HG03521 (cell line): ENCODE measurements at regions not wholly inside any gene's neighbourhood (a gene's known extent, or its start where the extent isn't known, plus 50 kb on each side); places are given as distances from the start of the nearest gene placed in this dataset.

ENCODE experiments used
- ATAC-seq: cut with Tn5 transposase; IDR thresholded peaks from one replicate; pipeline ENCODE4 v1.9.1; 2021; ENCODE audit warnings: mild to moderate bottlenecking, moderate library complexity; ENCODE audit not compliant: unreplicated experiment

DNA sequence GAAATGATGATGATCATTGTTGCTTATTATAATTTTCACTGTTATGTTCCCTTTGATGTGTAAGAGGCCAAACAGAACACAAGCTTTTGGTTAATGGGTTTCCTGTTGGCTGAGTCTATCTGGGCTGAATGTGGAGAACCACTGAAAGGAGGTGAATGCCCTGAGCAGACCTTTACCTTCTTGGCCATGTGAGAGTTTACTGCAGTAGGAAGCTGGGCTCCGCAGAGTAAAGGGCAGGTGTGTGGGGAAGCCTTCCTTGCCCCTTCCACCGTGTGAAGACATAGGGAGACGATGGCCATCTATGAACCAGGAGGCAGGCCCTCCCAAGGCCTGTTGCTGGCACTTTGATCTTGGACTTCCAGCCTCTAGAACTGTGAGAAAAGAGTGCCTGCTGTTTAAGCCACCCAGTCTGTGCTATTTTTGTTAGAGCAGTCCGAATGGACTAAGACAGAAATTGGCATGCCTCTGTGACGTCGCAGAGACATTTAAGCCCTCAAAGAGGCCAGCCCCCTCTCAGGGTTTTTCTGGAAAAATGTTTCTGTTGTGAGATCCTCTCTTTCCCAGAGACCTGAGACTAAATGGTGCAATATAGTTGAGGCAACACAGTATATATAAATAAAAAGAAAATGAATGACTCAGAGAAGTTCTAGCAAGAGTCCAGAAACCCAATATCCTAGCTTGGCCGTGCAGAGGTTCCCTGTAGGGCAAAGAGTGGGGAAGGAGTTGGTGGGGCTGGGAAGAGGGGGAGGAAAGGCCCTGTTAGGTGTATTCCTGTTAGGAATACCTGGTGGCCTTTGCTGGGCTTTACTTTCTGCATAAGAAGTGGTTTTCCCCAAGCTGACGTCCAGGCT lies 121.9 kb upstream of the LGALSL start:
- no peak for ATAC-seq

- ATAC-seq, result no peak
Observed at GRCh38 chr2:64336171-64336570, 117.8 kb upstream of the LGALSL start.

- ATAC-seq, result no peak
Observed at GRCh38 chr2:64337314-64337713, 116.6 kb upstream of the LGALSL start.

GRCh38 chr2:64338108-64338507 lies 115.9 kb upstream of the LGALSL start:
- ATAC-seq, result no peak

DNA sequence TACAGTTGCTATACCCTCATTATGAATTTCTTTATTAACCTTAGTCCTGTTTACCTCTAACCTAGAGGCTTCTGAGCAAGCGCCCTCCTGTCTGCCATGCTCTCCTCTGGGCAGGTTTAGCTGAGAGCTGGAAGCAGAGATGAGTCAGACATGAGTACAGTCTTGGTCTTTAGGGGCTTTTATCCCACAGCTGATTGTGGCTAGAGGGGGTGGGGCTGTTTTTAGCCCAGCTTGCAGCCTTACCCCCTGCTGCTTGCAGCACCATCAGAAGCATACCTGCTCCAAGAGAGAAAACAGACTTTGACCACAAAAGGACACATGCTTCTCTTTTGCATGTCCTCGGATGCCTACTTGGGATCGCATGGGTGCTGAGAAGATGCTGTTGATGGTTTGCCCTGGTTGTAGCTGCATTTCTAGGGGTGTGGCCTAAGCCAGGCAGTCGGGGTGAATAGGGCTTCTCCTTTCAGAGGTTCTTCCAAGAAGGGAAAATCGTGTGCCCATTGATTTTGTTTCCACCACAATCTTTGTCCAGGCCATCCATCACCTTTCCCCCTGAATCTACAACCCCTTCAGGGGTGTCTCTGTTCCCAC lies 115.0 kb upstream of the LGALSL start:
- ATAC-seq, result no peak

- ATAC-seq, result no peak
Observed at GRCh38 chr2:64341461-64341860, 112.5 kb upstream of the LGALSL start.

GRCh38 chr2:64342195-64343099 lies 111.5 kb upstream of the LGALSL start:
- ATAC-seq, result no peak

DNA sequence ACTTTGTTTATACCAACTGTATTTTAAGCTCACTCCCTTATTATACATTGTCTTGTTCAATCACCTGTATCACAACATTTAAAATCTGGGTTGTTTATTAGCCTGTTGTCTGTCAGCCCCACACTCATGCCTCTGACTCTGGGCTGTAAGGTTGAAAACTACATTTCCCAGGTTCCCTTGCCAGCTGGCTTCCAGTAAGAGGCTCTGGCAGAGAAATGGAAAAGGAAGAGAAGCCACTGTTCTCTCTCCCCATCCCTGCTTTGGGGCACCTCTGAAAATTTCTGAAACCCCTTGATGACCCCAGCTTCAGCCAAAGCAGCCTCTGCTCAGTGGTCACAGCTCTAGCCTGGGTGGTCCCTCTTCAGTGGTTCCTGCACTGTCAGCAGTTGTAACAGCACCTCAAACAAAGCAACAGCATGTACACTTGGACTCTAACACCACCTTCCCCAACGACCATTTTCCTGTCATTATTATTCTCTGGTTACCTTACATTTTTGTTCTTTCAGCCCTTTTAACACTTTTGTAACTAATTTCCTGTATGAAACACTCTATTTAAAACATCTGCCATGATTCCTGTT lies 108.9 kb upstream of the LGALSL start:
- ATAC-seq, result no peak

- ATAC-seq, result no peak
Observed at GRCh38 chr2:64345998-64346397, 108.0 kb upstream of the LGALSL start.

GRCh38 chr2:64348386-64349130 lies 105.4 kb upstream of the LGALSL start:
- ATAC-seq, result no peak

- ATAC-seq, result no peak
Observed at GRCh38 chr2:64349131-64349530, 104.8 kb upstream of the LGALSL start.

DNA sequence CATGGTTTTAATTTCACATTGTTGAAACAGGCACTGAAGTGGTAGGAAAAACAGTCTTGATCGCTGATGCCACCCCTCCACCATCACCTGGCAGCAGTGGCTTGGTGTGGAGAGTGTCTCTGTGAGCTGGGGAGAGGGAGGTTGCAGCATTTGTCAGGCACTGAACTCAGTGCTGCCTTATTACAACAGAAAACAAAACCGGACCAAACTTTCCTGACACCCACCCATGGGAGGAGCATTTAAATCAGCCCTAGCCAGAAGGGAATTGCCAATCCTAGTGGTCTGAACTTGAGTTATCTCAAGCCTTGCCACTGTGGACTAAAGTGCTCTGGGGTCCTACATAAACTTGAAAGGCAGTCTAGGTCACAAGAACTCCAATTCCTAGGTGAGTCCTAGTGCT lies 103.0 kb upstream of the LGALSL start:
- no peak for ATAC-seq

GRCh38 chr2:64352292-64352691 lies 101.7 kb upstream of the LGALSL start:
- no peak for ATAC-seq

DNA sequence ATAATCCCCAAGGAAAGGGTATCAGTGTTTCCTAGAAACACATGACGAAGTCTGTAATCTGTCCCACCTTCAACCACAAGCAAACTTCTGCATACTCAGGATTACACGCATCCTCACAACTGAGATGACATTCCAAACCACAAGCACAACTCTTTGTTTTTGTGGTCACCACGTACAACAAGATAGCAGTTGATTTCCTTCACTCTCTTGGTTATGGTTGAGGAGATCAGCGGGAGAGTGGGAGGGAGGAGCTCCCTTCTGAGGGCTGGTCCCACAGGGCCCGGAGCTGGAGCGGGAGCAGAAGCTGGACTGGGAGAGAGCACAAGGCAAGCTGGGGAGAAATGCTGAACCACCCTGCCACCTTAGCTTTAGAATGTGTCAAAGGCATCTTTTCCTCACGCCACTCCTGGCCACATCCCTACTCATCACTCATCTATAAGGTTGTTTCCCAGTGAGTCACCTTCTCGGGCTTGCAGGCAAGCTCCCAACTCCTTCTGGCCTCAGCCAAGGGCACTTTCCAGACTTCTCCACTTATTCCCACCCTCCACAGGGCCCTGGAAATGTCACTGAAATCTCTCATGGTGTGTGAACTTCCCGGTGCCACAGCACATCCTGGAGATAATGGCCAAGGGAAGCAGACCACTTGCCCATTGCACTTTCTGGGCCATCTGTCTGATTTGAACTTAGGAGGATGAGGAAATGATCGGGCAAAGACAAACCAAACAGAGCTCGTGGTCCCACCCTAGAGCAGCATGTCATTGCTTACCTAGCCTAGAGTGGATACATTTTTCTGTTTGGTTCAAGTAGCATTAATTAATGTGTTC lies 98.9 kb upstream of the LGALSL start:
- no peak for ATAC-seq

- ATAC-seq, result no peak
Observed at GRCh38 chr2:64356906-64357305, 97.1 kb upstream of the LGALSL start.

DNA sequence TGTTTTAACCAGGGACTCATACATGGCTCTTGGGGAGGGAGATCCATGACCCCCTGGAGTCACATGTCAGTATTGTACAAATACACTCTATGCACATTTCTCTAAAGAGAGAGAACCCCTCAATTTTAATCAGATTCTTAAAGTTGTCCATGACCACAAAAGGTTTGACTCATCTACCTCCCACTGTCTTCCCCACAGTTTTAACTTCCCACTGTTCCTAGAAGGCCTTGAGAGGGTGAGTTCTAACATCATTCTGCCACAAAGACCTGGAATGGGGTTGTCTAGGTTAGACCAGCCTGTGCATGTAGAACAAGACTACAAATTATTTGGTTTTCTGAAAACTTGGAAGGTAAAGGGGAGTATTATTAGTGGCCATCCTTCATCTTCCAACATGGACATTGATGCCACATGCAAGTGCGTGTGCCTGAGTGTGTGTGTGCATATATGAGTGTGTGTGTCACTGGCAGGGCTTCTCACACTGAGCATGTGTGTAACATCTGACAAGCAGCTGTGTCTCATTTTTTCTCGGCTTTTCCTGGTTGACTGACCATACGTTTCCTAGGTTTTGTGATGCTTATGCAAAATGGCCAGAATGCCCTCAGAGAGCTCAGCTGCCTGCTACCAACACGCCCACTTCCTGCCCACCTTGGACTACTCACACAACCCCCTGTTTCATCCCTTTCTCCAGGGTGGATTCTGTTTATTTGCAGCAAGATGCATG lies 94.6 kb upstream of the LGALSL start:
- ATAC-seq, result no peak

- no peak for ATAC-seq
Observed at GRCh38 chr2:64359892-64360657, 93.9 kb upstream of the LGALSL start.
